Transverse colon (tissue), 4 donors: ENCODE measurements at regions not wholly inside any gene's neighbourhood (a gene's known extent, or its start where the extent isn't known, plus 50 kb on each side); places are given as distances from the start of the nearest gene placed in this dataset.

ENCODE experiments used
- DNase-seq: peaks from one replicate; pipeline ENCODE4 v3.0.0-alpha.2; 2019
- H3K27ac ChIP-seq, 4 donors: fragments of 200-600 bp; sonication (generic); 2 replicates each; pipeline ENCODE4 v1.5.1; 2016 to 2018; ENCODE audit warnings: inconsistent platforms in 4 of 4
- H3K27me3 ChIP-seq: fragments of 200-600 bp; sonication (generic); 2 replicates; pipeline ENCODE4 v1.5.1; 2017; ENCODE audit warnings: inconsistent platforms
- H3K36me3 ChIP-seq, 4 donors: fragments of 200-600 bp; sonication (generic); 2 replicates each; pipeline ENCODE4 v1.5.1; 2017 to 2019; ENCODE audit warnings: inconsistent platforms in 4 of 4
- H3K4me1 ChIP-seq, 4 donors: fragments of 200-600 bp; sonication (generic); 2 replicates each; pipeline ENCODE4 v1.5.1; 2017 to 2020; ENCODE audit warnings: inconsistent platforms in 4 of 4
- H3K4me3 ChIP-seq, 4 donors: fragments of 200-600 bp; sonication (generic); 1 replicate in 1 of 4; 2 replicates in 3 of 4; pipeline versions ENCODE4 v1.5.1 to v1.6.1; 2017 to 2019; ENCODE audit warnings: inconsistent platforms in 4 of 4
- H3K9me3 ChIP-seq, 2 donors: fragments of 200-600 bp; sonication (generic); 2 replicates each; pipeline ENCODE4 v1.5.1; 2017 to 2019; ENCODE audit warnings: inconsistent platforms in 2 of 2
- EP300 ChIP-seq: sonication (generic); formaldehyde crosslinking; IDR thresholded peaks from one replicate; pipeline ENCODE4 v1.6.1; 2017; ENCODE audit warnings: antibody characterized with exemption, low read depth
- POLR2A ChIP-seq: fragments of 450-650 bp; IDR thresholded peaks from one replicate; pipeline ENCODE4 v1.6.1; 2016; ENCODE audit warnings: antibody characterized with exemption, mild to moderate bottlenecking, moderate library complexity
- POLR2AphosphoS5 ChIP-seq, 3 donors: sonication (generic); formaldehyde crosslinking; IDR thresholded peaks; one replicate each; pipeline ENCODE4 v1.6.1; 2016; ENCODE audit warnings: antibody characterized with exemption in 3 of 3
- WGBS, 2 donors: methylation state at CpG; one replicate each; pipeline ENCODE4 v1.1.5; 2018; ENCODE audit warnings: low coverage in 1 of 2; 5-methylcytosine and 5-hydroxymethylcytosine counted together
- in situ Hi-C, 4 donors: fragments of 200-750 bp; cut with MboI; loops; one replicate each; pipeline versions ENCODE4 v1.15.0 to v1.15.1; 2017; ENCODE audit warnings: low sequenced_read_pairs in 3 of 4, low pct_ligation_motif_present in 1 of 4, low pct_unique_long_range_greater_than_20kb in 1 of 4
- intact Hi-C: fragments of 100-400 bp; cut with DNase I; formaldehyde crosslinking; loops from one replicate; pipeline ENCODE4 v1.15.1; 2023; ENCODE audit warnings: low total_unique reads
- TF ChIP-seq, protein P1 (sequence below), 5 experiments: fragments of 200-600 bp in 3 of 5; fragments of 450-650 bp in 2 of 5; sonication (generic) in 3 of 5; IDR thresholded peaks; 1 replicate in 2 of 5; 2 replicates in 3 of 5; pipeline ENCODE4 v1.5.1; 2016 to 2017; ENCODE audit warnings: antibody characterized with exemption in 5 of 5, inconsistent platforms in 3 of 5, mild to moderate bottlenecking in 2 of 5, moderate library complexity in 1 of 5

- Histone ChIP-seq H3K4me1 (no peaks in the 10 kb centered on the region), H3K36me3 (no peaks in the 10 kb centered on the region), H3K27me3 (no peaks in the 10 kb centered on the region), H3K9me3 (no peaks in the 10 kb centered on the region), H3K27ac (no peak overlapping the region), H3K4me3 (no peak overlapping the region)
- DNase-seq: no peak
- in situ Hi-C loops (no loop called here), intact Hi-C loops (no loop called here)
- 86% methylated on average over 14 of the region's 16 CpGs; no CpG with 5 or more reads in 1 of the 2 donors for WGBS, 2 donors
- TF ChIP-seq, protein P1, sequence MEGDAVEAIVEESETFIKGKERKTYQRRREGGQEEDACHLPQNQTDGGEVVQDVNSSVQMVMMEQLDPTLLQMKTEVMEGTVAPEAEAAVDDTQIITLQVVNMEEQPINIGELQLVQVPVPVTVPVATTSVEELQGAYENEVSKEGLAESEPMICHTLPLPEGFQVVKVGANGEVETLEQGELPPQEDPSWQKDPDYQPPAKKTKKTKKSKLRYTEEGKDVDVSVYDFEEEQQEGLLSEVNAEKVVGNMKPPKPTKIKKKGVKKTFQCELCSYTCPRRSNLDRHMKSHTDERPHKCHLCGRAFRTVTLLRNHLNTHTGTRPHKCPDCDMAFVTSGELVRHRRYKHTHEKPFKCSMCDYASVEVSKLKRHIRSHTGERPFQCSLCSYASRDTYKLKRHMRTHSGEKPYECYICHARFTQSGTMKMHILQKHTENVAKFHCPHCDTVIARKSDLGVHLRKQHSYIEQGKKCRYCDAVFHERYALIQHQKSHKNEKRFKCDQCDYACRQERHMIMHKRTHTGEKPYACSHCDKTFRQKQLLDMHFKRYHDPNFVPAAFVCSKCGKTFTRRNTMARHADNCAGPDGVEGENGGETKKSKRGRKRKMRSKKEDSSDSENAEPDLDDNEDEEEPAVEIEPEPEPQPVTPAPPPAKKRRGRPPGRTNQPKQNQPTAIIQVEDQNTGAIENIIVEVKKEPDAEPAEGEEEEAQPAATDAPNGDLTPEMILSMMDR (IDR thresholded peaks at IDR 0.05): no peak
- no peak for TF ChIP-seq EP300
- TF ChIP-seq POLR2A: no peak
- TF ChIP-seq POLR2AphosphoS5 (IDR thresholded peaks at IDR 0.05): no peak
These were observed 289.8 kb upstream of the RTL1 start for GRCh38 chr14:101193106-101193844.

DNA sequence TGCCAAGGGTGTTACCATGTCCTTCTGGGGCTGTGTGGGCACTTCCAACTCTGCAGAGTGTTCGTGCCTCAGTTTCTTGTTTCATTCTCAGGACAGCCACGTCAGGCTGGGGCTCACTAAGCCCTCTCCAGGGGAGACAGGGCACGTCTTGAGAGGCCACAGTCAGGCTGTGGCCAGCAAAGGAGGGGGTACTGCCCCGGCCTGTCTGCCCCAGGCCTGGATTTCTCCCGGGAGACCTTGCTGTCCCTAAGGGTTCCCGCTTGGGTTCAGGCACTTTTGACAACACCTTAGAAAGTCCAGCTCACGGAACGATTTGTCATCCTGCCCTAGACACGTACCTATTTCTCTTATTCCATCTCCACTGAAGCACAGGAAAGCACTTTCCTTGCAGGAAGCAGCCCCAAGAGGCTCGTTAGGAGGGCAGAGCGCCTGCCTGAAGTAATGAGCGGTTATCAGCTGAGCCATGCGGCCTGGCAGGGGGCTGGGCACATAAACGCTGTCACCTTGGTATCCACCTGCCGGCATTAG, 290.4 kb upstream of the RTL1 start:
- Histone ChIP-seq H3K36me3 (no peaks in the 10 kb centered on the region), H3K9me3 (no peaks in the 10 kb centered on the region), H3K27me3 (no peaks in the 10 kb centered on the region), H3K4me3 (no peak overlapping the region), H3K4me1 (no peaks in the 10 kb centered on the region), H3K27ac (no peak overlapping the region)
- DNase-seq: no peak
- WGBS, 2 donors: 78 to 85% methylated on average over 4 to 14 of the region's 15 CpGs
- intact Hi-C loops: no loop called here
- TF ChIP-seq EP300 (no peak), POLR2AphosphoS5 (IDR thresholded peaks at IDR 0.05) (no peak), POLR2A (no peak)
- TF ChIP-seq, protein P1 (IDR thresholded peaks at IDR 0.05): no peak
- in situ Hi-C loops: no loop called here

DNA sequence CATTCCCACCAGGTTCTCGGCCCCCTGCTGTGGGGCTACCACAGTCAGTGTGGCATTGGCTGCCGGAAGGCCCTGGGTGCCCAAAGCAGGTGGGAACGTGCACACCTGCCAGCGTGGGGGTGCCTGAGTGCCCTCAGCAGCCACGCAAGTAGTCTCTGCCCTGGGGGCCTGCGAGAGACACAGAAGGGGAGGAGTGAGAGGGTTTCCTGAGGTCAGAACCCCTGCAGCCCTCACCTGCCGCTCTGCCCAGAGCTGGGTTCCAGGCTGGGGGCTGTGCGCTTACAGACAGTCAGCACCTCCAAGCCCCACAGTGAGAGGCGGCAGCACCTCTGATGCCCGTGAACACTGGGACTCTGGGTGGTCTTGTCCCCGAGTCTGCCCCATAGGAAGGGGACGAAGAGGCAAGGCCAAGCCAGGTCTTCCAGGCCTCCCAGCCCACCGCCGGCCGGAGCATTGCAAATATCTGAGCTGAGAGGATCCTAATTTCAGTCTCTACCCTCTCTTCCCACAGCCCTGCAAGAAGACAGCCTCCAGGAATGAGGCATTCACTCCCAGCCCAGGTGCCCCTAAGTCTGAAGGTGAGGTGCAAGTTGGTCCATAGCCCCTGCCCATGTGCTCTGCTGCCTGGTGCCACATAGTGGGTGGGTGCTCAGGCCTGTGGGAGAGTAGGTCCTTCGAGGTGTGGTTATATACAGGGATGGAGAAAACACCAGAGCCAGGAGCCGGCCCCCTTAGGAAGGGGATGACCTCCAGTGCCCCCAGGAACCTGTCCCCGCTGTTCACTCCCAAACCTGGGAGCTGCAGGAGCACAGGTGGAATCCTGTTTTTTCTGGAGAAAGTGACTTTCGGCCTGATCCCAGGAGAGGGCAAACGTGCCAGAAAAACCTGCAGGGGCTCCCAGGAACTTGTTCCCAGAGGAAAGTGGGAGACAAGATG, 291.1 kb upstream of the RTL1 start:
- Histone ChIP-seq H3K36me3 (no peaks in the 10 kb centered on the region), H3K27ac (no peak overlapping the region), H3K9me3 (no peaks in the 10 kb centered on the region), H3K27me3 (no peaks in the 10 kb centered on the region), H3K4me1 (no peaks in the 10 kb centered on the region), H3K4me3 (no peak overlapping the region)
- no peak for TF ChIP-seq POLR2AphosphoS5 (IDR thresholded peaks at IDR 0.05)
- TF ChIP-seq EP300: no peak
- TF ChIP-seq, protein P1 (IDR thresholded peaks at IDR 0.05): no peak
- no peak for TF ChIP-seq POLR2A
- intact Hi-C loops: no loop called here
- WGBS, 2 donors: 85% methylated on average over 19 of the region's 20 CpGs; no CpG with 5 or more reads in 1 of the 2 donors
- DNase-seq: no peak
- in situ Hi-C loops: no loop called here

GRCh38 chr14:101195309-101195901, 291.9 kb upstream of the RTL1 start:
- Histone ChIP-seq H3K9me3 (no peaks in the 10 kb centered on the region), H3K4me1 (no peaks in the 10 kb centered on the region), H3K4me3 (no peak overlapping the region), H3K36me3 (no peaks in the 10 kb centered on the region), H3K27ac (no peak overlapping the region), H3K27me3 (no peaks in the 10 kb centered on the region)
- 76% methylated on average over 3 to 12 of the region's 12 CpGs for WGBS, 2 donors
- in situ Hi-C loops (no loop called here), intact Hi-C loops (no loop called here)
- TF ChIP-seq EP300 (no peak), POLR2A (no peak), POLR2AphosphoS5 (IDR thresholded peaks at IDR 0.05) (no peak)
- TF ChIP-seq, protein P1 (IDR thresholded peaks at IDR 0.05): no peak
- DNase-seq: no peak
